BJ (cell line): ENCODE measurements at regions not wholly inside any gene's neighbourhood (a gene's known extent, or its start where the extent isn't known, plus 50 kb on each side); places are given as distances from the start of the nearest gene placed in this dataset.

Experiments
- CTCF ChIA-PET: fragments of 350-600 bp; formaldehyde crosslinking; extraction: SDS; loops from one replicate; lab custom pipeline; 2021; ENCODE audit warnings: antibody characterized with exemption, inconsistent platforms; lab: Yijun Ruan, JAX
- POLR2A ChIA-PET: fragments of 300-600 bp; sonication (Branson Sonifier 250); formaldehyde crosslinking; extraction: SDS; loops from one replicate; lab custom pipeline; 2021; ENCODE audit warnings: antibody characterized with exemption; lab: Charles Lee
- DNase-seq: peaks from one replicate; pipeline ENCODE4 v3.0.0-alpha.2; 2011; ENCODE audit warnings: low read depth
- H3K27me3 ChIP-seq: 2 replicates; pipeline ENCODE4 v1.6.0; 2011; ENCODE audit warnings: low read length; ENCODE audit not compliant: control insufficient read depth, insufficient read depth
- H3K36me3 ChIP-seq: 2 replicates; pipeline ENCODE4 v1.5.1; 2011; ENCODE audit warnings: low read length; ENCODE audit not compliant: control insufficient read depth, insufficient read depth
- H3K4me3 ChIP-seq: 2 replicates; pipeline ENCODE4 v1.5.1; 2011; ENCODE audit warnings: low read depth, mild to moderate bottlenecking, control low read depth, low read length
- TF ChIP-seq, protein P1 (sequence below): IDR thresholded peaks from 2 replicates; pipeline ENCODE4 v1.5.1; 2011; ENCODE audit warnings: low read depth, mild to moderate bottlenecking, control low read depth, inconsistent platforms, low read length, moderate library complexity; ENCODE audit not compliant: insufficient read depth

DNA sequence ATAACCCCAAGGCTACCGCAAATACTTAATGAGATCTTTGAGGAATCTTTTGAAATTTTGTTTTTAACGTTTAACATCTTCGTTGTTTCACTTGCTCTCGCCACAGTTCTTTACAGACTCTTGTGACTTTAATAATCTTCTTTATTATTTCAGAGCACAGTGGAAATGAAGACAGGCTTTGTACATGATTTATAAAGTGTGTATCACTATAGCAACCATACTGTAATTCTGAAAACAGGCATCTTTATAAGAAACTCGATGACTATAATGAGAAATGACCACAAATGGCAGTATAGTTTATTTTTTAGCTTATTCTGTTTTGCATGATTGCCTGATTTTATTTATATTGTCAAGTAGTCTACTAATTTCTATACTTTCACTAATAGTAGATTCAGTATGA lies 224.4 kb upstream of the GALNTL6 start:
- TF ChIP-seq, protein P1, sequence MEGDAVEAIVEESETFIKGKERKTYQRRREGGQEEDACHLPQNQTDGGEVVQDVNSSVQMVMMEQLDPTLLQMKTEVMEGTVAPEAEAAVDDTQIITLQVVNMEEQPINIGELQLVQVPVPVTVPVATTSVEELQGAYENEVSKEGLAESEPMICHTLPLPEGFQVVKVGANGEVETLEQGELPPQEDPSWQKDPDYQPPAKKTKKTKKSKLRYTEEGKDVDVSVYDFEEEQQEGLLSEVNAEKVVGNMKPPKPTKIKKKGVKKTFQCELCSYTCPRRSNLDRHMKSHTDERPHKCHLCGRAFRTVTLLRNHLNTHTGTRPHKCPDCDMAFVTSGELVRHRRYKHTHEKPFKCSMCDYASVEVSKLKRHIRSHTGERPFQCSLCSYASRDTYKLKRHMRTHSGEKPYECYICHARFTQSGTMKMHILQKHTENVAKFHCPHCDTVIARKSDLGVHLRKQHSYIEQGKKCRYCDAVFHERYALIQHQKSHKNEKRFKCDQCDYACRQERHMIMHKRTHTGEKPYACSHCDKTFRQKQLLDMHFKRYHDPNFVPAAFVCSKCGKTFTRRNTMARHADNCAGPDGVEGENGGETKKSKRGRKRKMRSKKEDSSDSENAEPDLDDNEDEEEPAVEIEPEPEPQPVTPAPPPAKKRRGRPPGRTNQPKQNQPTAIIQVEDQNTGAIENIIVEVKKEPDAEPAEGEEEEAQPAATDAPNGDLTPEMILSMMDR, result no peak
- H3K36me3 ChIP-seq, result no peaks in the 10 kb centered on the region
- CTCF ChIA-PET, result no interaction called here
- POLR2A ChIA-PET, result no interaction called here
- H3K27me3 ChIP-seq, result no peaks in the 10 kb centered on the region
- H3K4me3 ChIP-seq, result no peak overlapping the region
- no peak for DNase-seq

- no peak for DNase-seq
- Histone ChIP-seq H3K36me3 (no peaks in the 10 kb centered on the region), H3K4me3 (no peak overlapping the region), H3K27me3 (no peaks in the 10 kb centered on the region)
- TF ChIP-seq, protein P1, result no peak
- CTCF ChIA-PET, result no interaction called here
- POLR2A ChIA-PET, result no interaction called here
Measured at GRCh38 chr4:171588051-171588545, 225.1 kb upstream of the GALNTL6 start.

DNA sequence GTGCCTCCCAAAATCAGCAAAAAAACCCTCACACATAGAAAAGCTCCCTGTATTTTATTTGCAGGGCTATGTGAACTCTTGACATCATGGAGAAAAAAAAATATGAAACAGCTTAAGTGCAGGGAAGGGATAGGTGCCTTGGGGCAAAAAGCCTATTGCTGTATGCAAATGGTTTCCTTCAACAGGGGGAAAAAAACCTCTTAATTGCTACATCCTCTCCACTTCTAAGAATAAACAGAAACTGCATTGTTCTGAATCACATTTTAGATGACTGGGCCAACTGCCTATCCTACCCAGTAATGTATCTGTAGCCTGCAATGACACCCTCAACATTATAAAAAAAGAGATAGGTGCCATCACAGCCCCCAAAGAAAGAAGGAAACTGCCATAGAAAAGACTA lies 229.4 kb upstream of the GALNTL6 start:
- H3K27me3 ChIP-seq, result no peaks in the 10 kb centered on the region
- H3K36me3 ChIP-seq, result no peaks in the 10 kb centered on the region
- TF ChIP-seq, protein P1, result no peak
- DNase-seq, result no peak
- H3K4me3 ChIP-seq, result no peak overlapping the region
- CTCF ChIA-PET, result no interaction called here
- POLR2A ChIA-PET, result no interaction called here

- H3K4me3 ChIP-seq, result no peak overlapping the region
- TF ChIP-seq, protein P1, result no peak
- CTCF ChIA-PET, result no interaction called here
- no peaks in the 10 kb centered on the region for H3K36me3 ChIP-seq
- no peak for DNase-seq
- no peaks in the 10 kb centered on the region for H3K27me3 ChIP-seq
- POLR2A ChIA-PET, result no interaction called here
Measured at GRCh38 chr4:171582961-171583581, 230.1 kb upstream of the GALNTL6 start.

DNA sequence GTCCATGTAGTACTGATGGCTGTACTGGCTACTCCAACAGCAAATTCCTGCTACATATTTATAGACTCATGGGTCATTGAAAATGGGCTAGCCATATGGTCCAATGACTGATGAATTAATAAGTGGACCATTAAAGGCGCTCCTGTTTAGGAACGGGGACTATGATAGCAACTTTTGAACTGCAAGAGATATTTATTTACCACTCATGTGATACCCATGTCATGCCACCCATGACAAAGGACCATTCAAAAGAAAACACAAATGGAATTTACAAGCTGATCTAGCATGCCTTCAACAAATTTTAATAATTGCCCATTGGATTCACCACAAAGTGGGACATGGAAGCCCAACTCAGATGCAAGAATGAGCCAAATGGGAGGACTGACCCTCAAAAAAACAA lies 240.0 kb upstream of the GALNTL6 start:
- POLR2A ChIA-PET, result no interaction called here
- no peak for DNase-seq
- H3K36me3 ChIP-seq, result no peaks in the 10 kb centered on the region
- TF ChIP-seq, protein P1, result no peak
- H3K4me3 ChIP-seq, result no peak overlapping the region
- CTCF ChIA-PET, result no interaction called here
- H3K27me3 ChIP-seq, result no peaks in the 10 kb centered on the region
